ENCODE measurements at regions not wholly inside any gene's neighbourhood (a gene's known extent, or its start where the extent isn't known, plus 50 kb on each side); places are given as distances from the start of the nearest gene placed in this dataset.

- Histone ChIP-seq H4K20me1 (replicated peaks; ENCODE audit: control insufficient read depth, extremely low read depth, insufficient read depth, low read length) (no peaks in the 10 kb centered on the region), H3K4me3 (replicated peaks in 1 of 3; ENCODE audit: insufficient read depth in 1 of 3, low read depth in 1 of 3, low read length in 3 of 3) (no peak overlapping the region), H3K4me2 (ENCODE audit: insufficient read depth, low read length) (no peak overlapping the region), H3K9me3 (replicated peaks; ENCODE audit: control insufficient read depth, insufficient read depth, low read length) (no peaks in the 10 kb centered on the region), H3K9ac (replicated peaks; ENCODE audit: extremely low read depth, insufficient read depth, low read length) (no peak overlapping the region), H3K36me3 (ENCODE audit: control insufficient read depth in 2 of 2, extremely low read depth in 1 of 2, insufficient read depth in 2 of 2, low read length in 2 of 2) (no peaks in the 10 kb centered on the region), H2AFZ (ENCODE audit: low read depth, low read length) (no peak overlapping the region), H3K79me2 (ENCODE audit: control insufficient read depth, insufficient read depth, low read length) (no peaks in the 10 kb centered on the region), H3K9me1 (replicated peaks; ENCODE audit: control insufficient read depth, extremely low read depth, insufficient read depth, low read length) (no peaks in the 10 kb centered on the region), H3K27me3 (ENCODE audit: control insufficient read depth in 2 of 2, insufficient read depth in 2 of 2, low read length in 2 of 2) (no peaks in the 10 kb centered on the region), H3K4me1 (ENCODE audit: control insufficient read depth, extremely low read depth, insufficient read depth, low read length) (no peaks in the 10 kb centered on the region), H3K27ac (ENCODE audit: insufficient read depth, low read depth, low read length) (no peak overlapping the region)
- CTCF ChIA-PET = interaction anchor here (0.6 to 1.5 kb wide), 4 partner anchors 10 to 439 kb away, joined by 3 read pairs; no protein-coding TSS in a partner anchor
- no peak for FAIRE-seq
- intact Hi-C loops (cut with micrococcal nuclease) = no loop called here
- no peak for DNase-seq (ENCODE audit: low read depth, low spot score)
- dilution Hi-C loops (cut with MboI; ENCODE audit: extremely low pct_ligation_motif_present, low sequenced_read_pairs) = no loop called here
- POLR2A ChIA-PET = no interaction called here
- no TSS peak for BruUV-seq (replicated peaks)
- TF ChIP-seq POLR2AphosphoS5 (IDR thresholded peaks at IDR 0.05; ENCODE audit: insufficient read depth, low read depth, low read length) (no peak), POLR2A (IDR thresholded peaks at IDR 0.05; ENCODE audit: low read depth, low read length) (no peak), JUN (IDR thresholded peaks at IDR 0.05; ENCODE audit: borderline replicate concordance, insufficient read depth, insufficient read length, low read depth) (no peak), MAX (IDR thresholded peaks at IDR 0.05; ENCODE audit: insufficient read depth, insufficient read length) (no peak), GATA2 (IDR thresholded peaks at IDR 0.05; ENCODE audit: insufficient read depth, insufficient read length, low read depth, low read length) (no peak), FOS (IDR thresholded peaks at IDR 0.05; ENCODE audit: borderline replicate concordance, insufficient read depth, low read length) (no peak), EZH2 (IDR thresholded peaks at IDR 0.05; ENCODE audit: borderline replicate concordance, low read depth, low read length, severe bottlenecking) (no peak), MYC (IDR thresholded peaks at IDR 0.05; ENCODE audit: low read depth, low read length) (no peak)
- TF ChIP-seq, protein P1, sequence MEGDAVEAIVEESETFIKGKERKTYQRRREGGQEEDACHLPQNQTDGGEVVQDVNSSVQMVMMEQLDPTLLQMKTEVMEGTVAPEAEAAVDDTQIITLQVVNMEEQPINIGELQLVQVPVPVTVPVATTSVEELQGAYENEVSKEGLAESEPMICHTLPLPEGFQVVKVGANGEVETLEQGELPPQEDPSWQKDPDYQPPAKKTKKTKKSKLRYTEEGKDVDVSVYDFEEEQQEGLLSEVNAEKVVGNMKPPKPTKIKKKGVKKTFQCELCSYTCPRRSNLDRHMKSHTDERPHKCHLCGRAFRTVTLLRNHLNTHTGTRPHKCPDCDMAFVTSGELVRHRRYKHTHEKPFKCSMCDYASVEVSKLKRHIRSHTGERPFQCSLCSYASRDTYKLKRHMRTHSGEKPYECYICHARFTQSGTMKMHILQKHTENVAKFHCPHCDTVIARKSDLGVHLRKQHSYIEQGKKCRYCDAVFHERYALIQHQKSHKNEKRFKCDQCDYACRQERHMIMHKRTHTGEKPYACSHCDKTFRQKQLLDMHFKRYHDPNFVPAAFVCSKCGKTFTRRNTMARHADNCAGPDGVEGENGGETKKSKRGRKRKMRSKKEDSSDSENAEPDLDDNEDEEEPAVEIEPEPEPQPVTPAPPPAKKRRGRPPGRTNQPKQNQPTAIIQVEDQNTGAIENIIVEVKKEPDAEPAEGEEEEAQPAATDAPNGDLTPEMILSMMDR (IDR thresholded peaks at IDR 0.05; ENCODE audit: extremely low read depth in 1 of 2, insufficient read depth in 1 of 2, low read depth in 1 of 2, low read length in 2 of 2) = no peak
Observed at GRCh38 chr5:164065266-164065665, 559.8 kb downstream of the MAT2B start.

All from endothelial cell of umbilical vein (primary cell).